AG09309 (cell line): ENCODE measurements at regions not wholly inside any gene's neighbourhood (a gene's known extent, or its start where the extent isn't known, plus 50 kb on each side); places are given as distances from the start of the nearest gene placed in this dataset.
"Not testable (repeated sequence)": the region's sequence is repeated elsewhere in the genome, so short reads cannot be mapped to it uniquely, and the experiment has no call there.

Source experiments
- DNase-seq: peaks from one replicate; pipeline ENCODE4 v3.0.0-alpha.2; 2010; ENCODE audit warnings: low read depth
- H3K4me3 ChIP-seq: 2 replicates; pipeline ENCODE4 v1.5.1; 2011; ENCODE audit warnings: mild to moderate bottlenecking, low read depth, low read length, moderate library complexity; ENCODE audit not compliant: control insufficient read depth
- TF ChIP-seq, protein P1 (sequence below): IDR thresholded peaks from 2 replicates; pipeline ENCODE4 v1.5.1; 2011; ENCODE audit warnings: mild to moderate bottlenecking, low read depth, low read length, inconsistent platforms; ENCODE audit not compliant: insufficient read depth, control insufficient read depth; ENCODE audit errors: missing control alignments

DNA sequence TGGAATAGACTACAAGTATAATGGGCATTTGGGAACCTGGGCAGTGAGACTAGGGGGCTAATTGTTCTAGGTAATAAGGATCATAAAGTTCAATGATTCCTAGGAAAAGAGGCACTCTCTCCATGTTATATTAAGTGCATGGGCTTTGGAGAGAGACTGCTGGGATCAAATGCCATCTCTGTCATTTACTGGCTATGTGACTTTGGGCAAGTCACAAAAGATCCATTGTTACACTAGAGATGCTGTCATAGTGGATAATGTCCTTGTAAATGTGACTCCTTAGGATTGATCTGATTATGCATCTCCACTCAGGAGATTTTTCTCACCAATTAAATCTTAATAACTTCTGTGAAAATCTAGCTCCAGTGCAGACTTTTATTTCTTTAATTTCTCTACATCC is 156.3 kb upstream of the CACNA2D1 start:
- TF ChIP-seq, protein P1, sequence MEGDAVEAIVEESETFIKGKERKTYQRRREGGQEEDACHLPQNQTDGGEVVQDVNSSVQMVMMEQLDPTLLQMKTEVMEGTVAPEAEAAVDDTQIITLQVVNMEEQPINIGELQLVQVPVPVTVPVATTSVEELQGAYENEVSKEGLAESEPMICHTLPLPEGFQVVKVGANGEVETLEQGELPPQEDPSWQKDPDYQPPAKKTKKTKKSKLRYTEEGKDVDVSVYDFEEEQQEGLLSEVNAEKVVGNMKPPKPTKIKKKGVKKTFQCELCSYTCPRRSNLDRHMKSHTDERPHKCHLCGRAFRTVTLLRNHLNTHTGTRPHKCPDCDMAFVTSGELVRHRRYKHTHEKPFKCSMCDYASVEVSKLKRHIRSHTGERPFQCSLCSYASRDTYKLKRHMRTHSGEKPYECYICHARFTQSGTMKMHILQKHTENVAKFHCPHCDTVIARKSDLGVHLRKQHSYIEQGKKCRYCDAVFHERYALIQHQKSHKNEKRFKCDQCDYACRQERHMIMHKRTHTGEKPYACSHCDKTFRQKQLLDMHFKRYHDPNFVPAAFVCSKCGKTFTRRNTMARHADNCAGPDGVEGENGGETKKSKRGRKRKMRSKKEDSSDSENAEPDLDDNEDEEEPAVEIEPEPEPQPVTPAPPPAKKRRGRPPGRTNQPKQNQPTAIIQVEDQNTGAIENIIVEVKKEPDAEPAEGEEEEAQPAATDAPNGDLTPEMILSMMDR = no peak
- no peak overlapping the region for H3K4me3 ChIP-seq
- no peak for DNase-seq

DNA sequence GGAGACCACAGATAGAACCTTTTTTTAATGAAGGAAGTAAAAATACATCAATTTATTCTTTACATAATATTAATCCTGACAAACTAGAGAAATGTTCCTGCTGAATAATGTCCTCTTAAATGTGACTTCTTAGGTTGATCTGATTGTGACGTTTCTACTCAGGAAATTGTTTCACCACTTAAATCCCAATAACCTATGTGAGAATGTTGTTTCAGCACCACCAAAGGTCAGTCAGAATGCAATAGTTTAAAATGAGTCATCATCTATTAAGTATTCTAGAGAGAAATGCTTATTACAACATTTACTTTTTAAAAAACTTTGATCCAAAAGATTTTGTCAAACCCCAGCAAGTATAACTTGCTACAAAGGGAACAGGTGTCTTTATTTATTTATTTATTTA is 155.4 kb upstream of the CACNA2D1 start:
- DNase-seq = peak; percentile 73
- TF ChIP-seq, protein P1 = no peak
- no peak overlapping the region for H3K4me3 ChIP-seq

DNA sequence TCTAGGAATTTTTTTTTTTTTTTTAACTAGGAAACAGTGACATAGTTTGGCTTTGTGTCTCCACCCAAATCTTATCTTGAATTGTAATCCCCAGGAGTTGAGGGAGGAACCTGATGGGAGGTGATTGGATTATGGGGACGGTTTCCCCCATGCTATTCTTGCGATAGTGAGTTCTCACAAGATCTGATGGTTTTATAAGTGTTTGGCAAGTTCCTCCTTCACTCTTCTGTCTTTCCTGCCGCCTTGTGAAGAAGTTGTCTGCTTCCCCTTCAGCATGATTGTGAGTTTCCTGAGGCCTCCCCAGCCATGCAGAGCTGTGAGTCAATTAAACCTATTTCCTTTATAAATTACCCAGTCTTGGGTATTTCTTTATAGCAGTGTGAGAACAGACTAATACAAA is 152.2 kb upstream of the CACNA2D1 start:
- DNase-seq, H3K4me3 ChIP-seq: not testable (repeated sequence)

DNA sequence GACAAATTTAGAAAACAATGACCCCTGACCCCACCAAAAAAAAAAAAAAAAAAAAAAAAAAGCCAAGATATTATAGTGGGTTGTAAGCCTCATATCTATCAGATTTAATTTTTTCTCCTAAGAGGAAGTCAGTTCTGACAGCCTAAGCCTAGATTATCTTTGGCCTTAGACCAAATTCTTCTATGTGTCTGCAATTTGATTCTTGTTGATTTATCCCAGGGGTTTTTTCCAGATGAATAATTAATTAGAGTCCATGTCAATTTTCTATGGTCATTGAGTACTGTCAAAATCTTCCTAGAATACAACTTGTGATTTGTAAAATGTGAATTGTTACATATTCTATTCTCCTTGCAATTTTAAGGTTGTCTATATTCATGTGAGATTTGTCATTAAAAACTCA is 151.6 kb upstream of the CACNA2D1 start:
- no peak overlapping the region for H3K4me3 ChIP-seq
- TF ChIP-seq, protein P1 = no peak
- no peak for DNase-seq

DNA sequence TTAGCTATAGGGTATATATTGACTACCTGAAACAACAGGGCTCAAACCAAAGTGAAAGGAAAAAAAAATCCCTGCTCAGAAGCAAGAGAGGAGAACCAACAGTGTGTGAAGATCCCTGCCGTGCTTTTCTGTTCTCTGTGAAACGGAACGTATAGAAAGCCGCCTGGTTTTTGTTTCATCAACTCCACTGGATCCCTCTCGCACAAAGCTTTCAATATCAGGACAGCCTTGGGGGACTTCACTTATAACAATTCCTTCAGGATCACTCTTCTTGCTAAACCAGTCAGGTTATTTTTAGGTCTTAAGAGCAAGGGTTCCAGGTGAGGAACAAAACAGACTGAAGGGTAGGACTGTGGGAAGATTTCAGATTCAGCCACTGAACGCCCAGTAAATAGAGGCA is 151.1 kb upstream of the CACNA2D1 start:
- DNase-seq = no peak

DNA sequence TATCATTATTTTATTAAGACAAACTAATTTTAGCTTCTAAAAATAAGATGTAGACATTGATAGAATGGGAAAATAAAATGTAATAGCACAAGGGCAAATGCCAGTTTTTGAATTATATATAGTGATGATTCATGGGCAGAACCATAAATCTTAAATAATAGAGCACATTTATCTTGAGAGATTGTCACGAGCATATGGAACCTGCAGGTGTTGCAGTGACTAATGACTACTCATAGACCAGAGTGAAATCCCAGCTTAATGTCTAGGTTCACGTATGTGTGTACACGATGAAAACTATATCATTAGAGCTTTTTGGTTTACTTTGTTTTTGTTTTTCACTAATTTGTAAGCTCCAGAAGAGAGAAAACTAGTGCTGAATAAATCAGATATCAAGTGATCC is 150.2 kb upstream of the CACNA2D1 start:
- no peak for DNase-seq

More for the DNA sequence above, 151.1 kb upstream of the CACNA2D1 start:
- no peak overlapping the region for H3K4me3 ChIP-seq
- TF ChIP-seq, protein P1 = no peak

DNA sequence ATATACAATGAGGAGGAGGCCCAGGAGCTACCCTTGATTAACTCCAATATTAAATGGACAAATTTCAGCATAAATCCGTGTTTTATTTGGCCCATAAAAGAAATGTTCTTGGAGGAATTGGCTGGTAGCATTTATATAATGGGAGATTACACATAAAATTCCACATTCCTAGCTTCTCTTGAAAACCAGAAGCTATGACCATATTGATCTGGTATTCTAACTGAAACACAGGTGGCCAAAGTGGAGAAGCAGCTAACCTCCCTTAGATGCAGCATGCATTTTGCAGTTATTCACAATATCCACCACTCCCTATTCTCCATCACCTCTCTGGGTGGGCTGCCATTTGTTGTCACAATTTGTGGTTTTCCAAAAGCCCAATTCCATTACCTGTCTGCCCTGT is 148.8 kb upstream of the CACNA2D1 start:
- TF ChIP-seq, protein P1 = no peak
- H3K4me3 ChIP-seq = no peak overlapping the region
- DNase-seq = no peak

More for the DNA sequence above, 150.2 kb upstream of the CACNA2D1 start:
- TF ChIP-seq, protein P1 = no peak
- H3K4me3 ChIP-seq = no peak overlapping the region
